PC-9 (cell line): ENCODE measurements at regions not wholly inside any gene's neighbourhood (a gene's known extent, or its start where the extent isn't known, plus 50 kb on each side); places are given as distances from the start of the nearest gene placed in this dataset.

Experiments used
- BruUV-seq: library from RNA; stranded (reverse); fragments of 400-500 nt; replicated peaks from 2 replicates; lab custom pipeline; 2021; lab: Mats Ljungman, UMichigan
- CTCF ChIA-PET: fragments of 300-600 bp; sonication (Branson Sonifier 250); formaldehyde crosslinking; loops from one replicate; lab custom pipeline; 2022; ENCODE audit warnings: antibody characterized with exemption; lab: Charles Lee
- POLR2A ChIA-PET: fragments of 300-600 bp; sonication (Branson Sonifier 250); formaldehyde crosslinking; loops from one replicate; lab custom pipeline; 2022; ENCODE audit warnings: antibody characterized with exemption; ENCODE audit not compliant: unreplicated experiment; lab: Charles Lee
- DNase-seq, 2 experiments: peaks; one replicate each; pipeline versions ENCODE4 v3.0.0 to v3.0.0-alpha.2; 2015 to 2022; ENCODE audit warnings: mixed read lengths in 1 of 2
- H2AFZ ChIP-seq: fragments of 200-600 bp; sonication (generic); 2 replicates; pipeline ENCODE4 v1.8.1; 2017; ENCODE audit warnings: antibody characterized with exemption
- H3F3A ChIP-seq: fragments of 200-600 bp; sonication (generic); 2 replicates; pipeline ENCODE4 v1.8.1; 2017; ENCODE audit warnings: antibody characterized with exemption, mild to moderate bottlenecking, low read depth; ENCODE audit not compliant: insufficient read depth
- H3K27ac ChIP-seq: fragments of 200-600 bp; sonication (generic); 2 replicates; pipeline ENCODE4 v1.6.1; 2016; ENCODE audit warnings: mixed run types
- H3K27me3 ChIP-seq: fragments of 200-600 bp; sonication (generic); 2 replicates; pipeline ENCODE4 v1.6.1; 2016; ENCODE audit warnings: low read depth, mixed run types; ENCODE audit not compliant: insufficient read depth
- H3K36me3 ChIP-seq: fragments of 200-600 bp; sonication (generic); 2 replicates; pipeline ENCODE4 v1.6.1; 2016; ENCODE audit warnings: low read depth, mixed run types
- H3K4me1 ChIP-seq: fragments of 200-600 bp; sonication (generic); replicated peaks from 2 replicates; pipeline ENCODE4 v1.6.1; 2016; ENCODE audit warnings: mixed run types; ENCODE audit not compliant: insufficient read depth
- H3K4me2 ChIP-seq: fragments of 200-600 bp; sonication (generic); 2 replicates; pipeline ENCODE4 v1.6.1; 2017; ENCODE audit warnings: mixed run types
- H3K4me3 ChIP-seq: fragments of 200-600 bp; sonication (generic); 2 replicates; pipeline ENCODE4 v1.6.1; 2016; ENCODE audit warnings: mixed run types
- H3K79me2 ChIP-seq: fragments of 200-600 bp; sonication (generic); 2 replicates; pipeline ENCODE4 v1.6.1; 2017; ENCODE audit warnings: low read depth, mixed run types
- H3K9me2 ChIP-seq: fragments of 200-600 bp; sonication (generic); 2 replicates; pipeline ENCODE4 v1.8.1; 2017; ENCODE audit warnings: mild to moderate bottlenecking; ENCODE audit not compliant: insufficient read depth
- H3K9me3 ChIP-seq: fragments of 200-600 bp; sonication (generic); 2 replicates; pipeline ENCODE4 v1.8.1; 2016; ENCODE audit warnings: low read depth; ENCODE audit not compliant: insufficient read depth
- H4K20me1 ChIP-seq: fragments of 200-600 bp; sonication (generic); 2 replicates; pipeline ENCODE4 v1.8.1; 2017; ENCODE audit not compliant: insufficient read depth
- EZH2 ChIP-seq: fragments of 200-600 bp; sonication (generic); IDR thresholded peaks from 2 replicates; pipeline ENCODE4 v1.8.0; 2017; ENCODE audit warnings: antibody characterized with exemption, low read depth
- intact Hi-C: fragments of 100-400 bp; cut with micrococcal nuclease; formaldehyde crosslinking; loops from one replicate; pipeline ENCODE4 v1.10.0; 2022; ENCODE audit not compliant: unreplicated experiment
- TF ChIP-seq, protein P1 (sequence below): fragments of 200-600 bp; sonication (generic); conservative IDR thresholded peaks from 2 replicates; pipeline ENCODE4 v1.6.1; 2017; ENCODE audit warnings: mixed run types, antibody characterized with exemption, mild to moderate bottlenecking, moderate library complexity

DNA sequence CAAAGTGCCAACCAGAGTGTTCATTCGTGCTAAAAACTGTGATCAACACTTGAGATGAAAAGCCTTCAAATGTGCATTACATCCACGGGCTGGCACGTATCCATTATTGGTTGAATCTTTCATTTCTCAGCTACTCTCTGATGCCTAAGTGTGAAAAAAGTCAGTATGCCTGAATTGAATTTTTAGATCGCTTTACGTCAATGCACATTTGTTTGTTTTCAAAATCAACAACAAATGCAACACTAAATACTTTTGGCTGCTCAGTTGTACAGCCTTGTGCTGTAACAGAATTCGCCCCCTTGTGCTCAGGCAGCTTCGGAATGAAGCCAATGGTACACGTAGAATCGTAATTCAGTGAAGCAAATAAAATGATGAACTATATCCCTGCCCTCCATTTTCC lies 446.5 kb upstream of the NRP1 start:
- intact Hi-C loops: no loop called here
- CTCF ChIA-PET: no interaction called here
- no peaks in the 10 kb centered on the region for H3K79me2 ChIP-seq

DNA sequence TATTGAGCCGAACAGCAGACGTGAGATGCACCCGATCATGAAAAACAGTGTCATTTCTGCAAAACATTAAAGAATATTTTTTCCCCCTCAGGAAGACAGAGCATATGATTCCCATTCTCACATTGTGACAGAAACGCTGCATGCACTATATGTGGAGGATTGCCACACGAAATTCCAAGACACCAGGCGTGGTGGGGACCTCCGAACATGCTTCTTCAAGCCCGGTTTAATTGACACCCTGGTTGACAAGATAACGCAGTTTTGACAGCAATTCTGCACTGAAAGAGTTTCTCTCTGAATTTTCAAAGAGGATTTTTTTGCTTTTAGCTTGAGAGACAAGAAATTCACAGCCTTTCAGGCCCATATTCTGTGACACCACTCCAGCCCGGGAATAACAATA lies 442.8 kb upstream of the NRP1 start:
- Histone ChIP-seq H3K27ac (no peak overlapping the region), H3K36me3 (no peaks in the 10 kb centered on the region), H3F3A (no peaks in the 10 kb centered on the region), H3K4me2 (no peak overlapping the region), H2AFZ (no peak overlapping the region), H3K79me2 (no peaks in the 10 kb centered on the region), H3K4me1 (no peaks in the 10 kb centered on the region), H3K9me3 (no peaks in the 10 kb centered on the region), H3K4me3 (no peak overlapping the region), H3K9me2 (no peaks in the 10 kb centered on the region), H4K20me1 (no peaks in the 10 kb centered on the region), H3K27me3 (no peaks in the 10 kb centered on the region)
- BruUV-seq: no TSS peak
- ChIA-PET POLR2A (no interaction called here), CTCF (no interaction called here)
- TF ChIP-seq, protein P1, sequence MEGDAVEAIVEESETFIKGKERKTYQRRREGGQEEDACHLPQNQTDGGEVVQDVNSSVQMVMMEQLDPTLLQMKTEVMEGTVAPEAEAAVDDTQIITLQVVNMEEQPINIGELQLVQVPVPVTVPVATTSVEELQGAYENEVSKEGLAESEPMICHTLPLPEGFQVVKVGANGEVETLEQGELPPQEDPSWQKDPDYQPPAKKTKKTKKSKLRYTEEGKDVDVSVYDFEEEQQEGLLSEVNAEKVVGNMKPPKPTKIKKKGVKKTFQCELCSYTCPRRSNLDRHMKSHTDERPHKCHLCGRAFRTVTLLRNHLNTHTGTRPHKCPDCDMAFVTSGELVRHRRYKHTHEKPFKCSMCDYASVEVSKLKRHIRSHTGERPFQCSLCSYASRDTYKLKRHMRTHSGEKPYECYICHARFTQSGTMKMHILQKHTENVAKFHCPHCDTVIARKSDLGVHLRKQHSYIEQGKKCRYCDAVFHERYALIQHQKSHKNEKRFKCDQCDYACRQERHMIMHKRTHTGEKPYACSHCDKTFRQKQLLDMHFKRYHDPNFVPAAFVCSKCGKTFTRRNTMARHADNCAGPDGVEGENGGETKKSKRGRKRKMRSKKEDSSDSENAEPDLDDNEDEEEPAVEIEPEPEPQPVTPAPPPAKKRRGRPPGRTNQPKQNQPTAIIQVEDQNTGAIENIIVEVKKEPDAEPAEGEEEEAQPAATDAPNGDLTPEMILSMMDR: no peak
- TF ChIP-seq EZH2: no peak
- intact Hi-C loops: no loop called here
- DNase-seq: no peak

More for the DNA sequence above, 446.5 kb upstream of the NRP1 start:
- Histone ChIP-seq H3K4me3 (no peak overlapping the region), H3K4me2 (no peak overlapping the region), H3K27ac (no peak overlapping the region), H3K9me2 (no peaks in the 10 kb centered on the region), H3F3A (no peaks in the 10 kb centered on the region), H3K27me3 (no peaks in the 10 kb centered on the region), H2AFZ (no peak overlapping the region), H3K9me3 (no peaks in the 10 kb centered on the region), H4K20me1 (no peaks in the 10 kb centered on the region), H3K4me1 (no peaks in the 10 kb centered on the region), H3K36me3 (no peaks in the 10 kb centered on the region)
- BruUV-seq: no TSS peak
- POLR2A ChIA-PET: no interaction called here
- DNase-seq: no peak
- TF ChIP-seq, protein P1: no peak
- no peak for TF ChIP-seq EZH2

DNA sequence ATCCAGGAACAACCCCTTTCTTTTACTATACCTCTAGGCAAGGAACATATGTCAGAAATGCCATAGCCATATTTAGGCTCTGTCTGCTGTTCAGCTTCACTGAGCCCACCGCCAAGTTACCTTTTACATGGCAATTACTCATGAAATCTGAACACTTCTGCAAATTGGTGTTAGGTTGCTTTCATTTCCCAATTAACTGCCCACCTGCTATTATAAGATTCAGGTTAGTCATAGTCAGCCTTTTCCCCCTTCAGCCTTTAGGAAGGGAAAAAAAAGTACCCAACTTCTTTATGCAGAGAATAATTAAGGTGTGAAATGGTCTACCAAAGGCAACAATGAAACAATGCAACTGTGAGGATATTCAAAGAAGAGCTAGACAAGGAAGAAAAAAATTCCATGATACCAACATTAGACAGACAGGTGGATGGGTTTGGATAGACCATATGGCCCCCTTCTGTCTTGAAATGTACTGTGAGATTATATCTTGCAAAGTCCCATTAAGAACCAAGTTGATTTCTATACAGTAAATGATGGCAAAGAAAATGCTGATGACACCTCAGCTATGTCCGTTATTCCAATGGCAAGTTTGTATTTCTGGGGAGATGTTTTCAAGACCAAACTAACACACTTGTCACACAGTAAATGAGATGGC lies 442.1 kb upstream of the NRP1 start:
- H3K9me3 ChIP-seq: no peaks in the 10 kb centered on the region
- H3K27me3 ChIP-seq: no peaks in the 10 kb centered on the region
- TF ChIP-seq EZH2: no peak
- TF ChIP-seq, protein P1: no peak
- no peaks in the 10 kb centered on the region for H3K4me1 ChIP-seq
- H3K9me2 ChIP-seq: no peaks in the 10 kb centered on the region
- no peak overlapping the region for H3K27ac ChIP-seq
- no peak overlapping the region for H2AFZ ChIP-seq
- no peaks in the 10 kb centered on the region for H3K36me3 ChIP-seq
- no peaks in the 10 kb centered on the region for H4K20me1 ChIP-seq
- intact Hi-C loops: no loop called here
- no peaks in the 10 kb centered on the region for H3K79me2 ChIP-seq
- ChIA-PET POLR2A (no interaction called here), CTCF (no interaction called here)
- H3K4me2 ChIP-seq: no peak overlapping the region
- H3K4me3 ChIP-seq: no peak overlapping the region
- no peaks in the 10 kb centered on the region for H3F3A ChIP-seq
- BruUV-seq: no TSS peak
- no peak for DNase-seq
